ENCODE measurements at regions not wholly inside any gene's neighbourhood (a gene's known extent, or its start where the extent isn't known, plus 50 kb on each side); places are given as distances from the start of the nearest gene placed in this dataset.

GRCh38 chr4:13316354-13316753, 167.8 kb downstream of the RAB28 start:
- no peaks in the 10 kb centered on the region for H3K27me3 ChIP-seq
- no peak for DNase-seq (ENCODE audit: low spot score in 2 of 2)
- H3K36me3 ChIP-seq = no peaks in the 10 kb centered on the region
- WGBS = 84% methylated on average over 3 of the region's 3 CpGs
- TF ChIP-seq POLR2AphosphoS5 (IDR thresholded peaks at IDR 0.05) = no peak
- no peak for TF ChIP-seq EP300 (IDR thresholded peaks at IDR 0.05)
- TF ChIP-seq CTCF (IDR thresholded peaks at IDR 0.05) = no peak
- TF ChIP-seq POLR2A (IDR thresholded peaks at IDR 0.05) = no peak
- H3K4me1 ChIP-seq = no peaks in the 10 kb centered on the region
- no peak overlapping the region for H3K27ac ChIP-seq
- peaks cover 3% of the 10 kb centered on the region for H3K9me3 ChIP-seq
- no peak overlapping the region for H3K4me3 ChIP-seq

GRCh38 chr4:13313856-13314255, 170.3 kb downstream of the RAB28 start:
- TF ChIP-seq POLR2AphosphoS5 (IDR thresholded peaks at IDR 0.05) = no peak
- no peak for TF ChIP-seq EP300 (IDR thresholded peaks at IDR 0.05)
- TF ChIP-seq CTCF (IDR thresholded peaks at IDR 0.05) = no peak
- TF ChIP-seq POLR2A (IDR thresholded peaks at IDR 0.05) = no peak

DNA sequence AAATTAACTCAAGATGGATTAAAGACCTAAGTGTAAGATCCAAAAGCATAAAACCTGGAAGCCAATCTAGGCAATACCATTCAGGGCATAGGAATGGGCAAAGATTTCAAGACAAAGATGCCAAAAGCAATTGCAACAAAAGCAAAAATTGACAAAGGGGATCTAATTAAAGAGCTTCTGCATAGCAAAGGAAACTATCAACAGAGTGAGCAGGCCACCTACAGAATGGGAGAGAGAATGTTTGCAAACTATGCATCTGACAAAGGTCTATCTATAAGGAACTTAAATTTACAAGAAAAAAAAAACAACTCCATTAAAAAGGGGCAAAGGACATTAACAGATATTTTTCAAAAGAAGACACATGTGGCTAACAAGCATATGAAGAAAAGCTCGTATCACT, 171.9 kb downstream of the RAB28 start:
- no peaks in the 10 kb centered on the region for H3K27me3 ChIP-seq
- H3K4me3 ChIP-seq = no peak overlapping the region
- TF ChIP-seq POLR2AphosphoS5 (IDR thresholded peaks at IDR 0.05) (no peak), POLR2A (IDR thresholded peaks at IDR 0.05) (no peak), EP300 (IDR thresholded peaks at IDR 0.05) (no peak), CTCF (IDR thresholded peaks at IDR 0.05) (no peak)
- no peaks in the 10 kb centered on the region for H3K36me3 ChIP-seq
- 86% methylated on average over 1 of the region's 1 CpG for WGBS
- H3K4me1 ChIP-seq = no peaks in the 10 kb centered on the region
- no peaks in the 10 kb centered on the region for H3K9me3 ChIP-seq
- no peak for DNase-seq (ENCODE audit: low spot score in 2 of 2)
- no peak overlapping the region for H3K27ac ChIP-seq

More at GRCh38 chr4:13313856-13314255, 170.3 kb downstream of the RAB28 start:
- no peaks in the 10 kb centered on the region for H3K27me3 ChIP-seq
- no peak overlapping the region for H3K27ac ChIP-seq
- no peak for DNase-seq (ENCODE audit: low spot score in 2 of 2)
- no peaks in the 10 kb centered on the region for H3K4me1 ChIP-seq
- no peaks in the 10 kb centered on the region for H3K36me3 ChIP-seq
- no peak overlapping the region for H3K4me3 ChIP-seq
- peaks cover 3% of the 10 kb centered on the region for H3K9me3 ChIP-seq

- no peak overlapping the region for H3K27ac ChIP-seq
- H3K27me3 ChIP-seq = no peaks in the 10 kb centered on the region
- TF ChIP-seq POLR2AphosphoS5 (IDR thresholded peaks at IDR 0.05) = no peak
- TF ChIP-seq EP300 (IDR thresholded peaks at IDR 0.05) = no peak
- no peak for TF ChIP-seq CTCF (IDR thresholded peaks at IDR 0.05)
- no peak for TF ChIP-seq POLR2A (IDR thresholded peaks at IDR 0.05)
- H3K4me1 ChIP-seq = no peaks in the 10 kb centered on the region
- no peak for DNase-seq (ENCODE audit: low spot score in 2 of 2)
- H3K36me3 ChIP-seq = no peaks in the 10 kb centered on the region
- H3K4me3 ChIP-seq = no peak overlapping the region
- H3K9me3 ChIP-seq = no peaks in the 10 kb centered on the region
- WGBS = 84% methylated on average over 2 of the region's 2 CpGs
Observed at GRCh38 chr4:13309751-13310150, 174.4 kb downstream of the RAB28 start.

GRCh38 chr4:13306356-13306755, 177.8 kb downstream of the RAB28 start:
- H3K27ac ChIP-seq = no peak overlapping the region
- 42% methylated on average over 1 of the region's 1 CpG for WGBS
- H3K36me3 ChIP-seq = no peaks in the 10 kb centered on the region
- H3K27me3 ChIP-seq = no peaks in the 10 kb centered on the region
- H3K9me3 ChIP-seq = no peaks in the 10 kb centered on the region
- DNase-seq (ENCODE audit: low spot score in 2 of 2) = no peak
- H3K4me1 ChIP-seq = no peaks in the 10 kb centered on the region
- TF ChIP-seq POLR2AphosphoS5 (IDR thresholded peaks at IDR 0.05) (no peak), CTCF (IDR thresholded peaks at IDR 0.05) (no peak), POLR2A (IDR thresholded peaks at IDR 0.05) (no peak), EP300 (IDR thresholded peaks at IDR 0.05) (no peak)
- no peak overlapping the region for H3K4me3 ChIP-seq
